ENCODE measurements at regions not wholly inside any gene's neighbourhood (a gene's known extent, or its start where the extent isn't known, plus 50 kb on each side); places are given as distances from the start of the nearest gene placed in this dataset.

GRCh38 chr9:88702985-88703384, 168.0 kb downstream of the NXNL2 start:
- no peak for TF ChIP-seq JUN (IDR thresholded peaks at IDR 0.05)
- TF ChIP-seq HES2 (IDR thresholded peaks at IDR 0.05): no peak
- TF ChIP-seq CTCF (IDR thresholded peaks at IDR 0.05): no peak
- TF ChIP-seq PBX3 (IDR thresholded peaks at IDR 0.05): no peak
- TF ChIP-seq USF2 (IDR thresholded peaks at IDR 0.05): no peak
- no peak for TF ChIP-seq REST (IDR thresholded peaks at IDR 0.05)
- no peak for TF ChIP-seq SREBF2 (IDR thresholded peaks at IDR 0.05)
- no peak for TF ChIP-seq EHMT2 (IDR thresholded peaks at IDR 0.05; ENCODE audit: low read depth)
- TF ChIP-seq RCOR1 (IDR thresholded peaks at IDR 0.05; ENCODE audit: low read depth, low read length): no peak
- no peak for TF ChIP-seq FOXS1 (CRISPR knock-in tag; IDR thresholded peaks at IDR 0.05)
- TF ChIP-seq ELK1 (IDR thresholded peaks at IDR 0.05; ENCODE audit: low read depth, low read length): no peak
